ENCODE measurements at regions not wholly inside any gene's neighbourhood (a gene's known extent, or its start where the extent isn't known, plus 50 kb on each side); places are given as distances from the start of the nearest gene placed in this dataset.

GRCh38 chr15:98506711-98507110, 141.6 kb upstream of the IGF1R start:
- TF ChIP-seq CTCF (IDR thresholded peaks at IDR 0.05; ENCODE audit: extremely low read depth in 1 of 2, insufficient read depth in 1 of 2, low read depth in 1 of 2, low read length in 2 of 2) (no peak), MAX (IDR thresholded peaks at IDR 0.05; ENCODE audit: insufficient read depth, insufficient read length) (no peak), POLR2A (IDR thresholded peaks at IDR 0.05; ENCODE audit: low read depth, low read length) (no peak), POLR2AphosphoS5 (IDR thresholded peaks at IDR 0.05; ENCODE audit: insufficient read depth, low read depth, low read length) (no peak)
